H1 (cell line): ENCODE measurements at regions not wholly inside any gene's neighbourhood (a gene's known extent, or its start where the extent isn't known, plus 50 kb on each side); places are given as distances from the start of the nearest gene placed in this dataset.

ENCODE experiments used
- CTCF ChIA-PET: fragments of 300-600 bp; sonication (Branson Sonifier 250); formaldehyde crosslinking; loops from one replicate; lab custom pipeline; 2021; ENCODE audit not compliant: partially characterized antibody; lab: Charles Lee
- POLR2A ChIA-PET: fragments of 300-600 bp; sonication (Branson Sonifier 250); formaldehyde crosslinking; loops from one replicate; lab custom pipeline; 2021; ENCODE audit warnings: inconsistent platforms; ENCODE audit not compliant: partially characterized antibody; lab: Charles Lee
- DNase-seq, 2 experiments: peaks; one replicate each; pipeline versions ENCODE4 v3.0.0 to v3.0.0-alpha.2; 2010 to 2022; ENCODE audit warnings: low spot score in 2 of 2, low read depth in 1 of 2, mixed read lengths in 1 of 2
- FAIRE-seq: peaks from 2 replicates; lab custom pipeline; 2011; peaks lifted over from hg19 to GRCh38; lab: Jason Lieb, UNC
- H2AFZ ChIP-seq: 2 replicates; pipeline ENCODE4 v1.8.1; 2012; ENCODE audit warnings: low read length, inconsistent platforms
- H2AK5ac ChIP-seq: 2 replicates; pipeline ENCODE4 v1.6.1; 2013; ENCODE audit warnings: low read depth, low read length
- H2BK120ac ChIP-seq: replicated peaks from 2 replicates; pipeline ENCODE3; 2013; ENCODE audit warnings: low read depth, low read length, inconsistent platforms
- H2BK12ac ChIP-seq: 2 replicates; pipeline ENCODE4 v1.6.1; 2013; ENCODE audit warnings: low read depth, low read length
- H2BK15ac ChIP-seq: 2 replicates; pipeline ENCODE4 v1.6.1; 2013; ENCODE audit warnings: low read length
- H2BK20ac ChIP-seq: 2 replicates; pipeline ENCODE4 v1.6.1; 2013; ENCODE audit warnings: low read length
- H2BK5ac ChIP-seq: 2 replicates; pipeline ENCODE4 v1.6.1; 2013; ENCODE audit warnings: low read depth, low read length
- H3K14ac ChIP-seq: 2 replicates; pipeline ENCODE4 v1.6.1; 2013; ENCODE audit warnings: inconsistent platforms; ENCODE audit not compliant: insufficient read length
- H3K18ac ChIP-seq: 2 replicates; pipeline ENCODE4 v1.6.1; 2013; ENCODE audit warnings: low read length; ENCODE audit errors: extremely low read depth
- H3K23ac ChIP-seq: 2 replicates; pipeline ENCODE4 v1.6.1; 2013; ENCODE audit warnings: inconsistent platforms; ENCODE audit not compliant: insufficient read length
- H3K23me2 ChIP-seq: 2 replicates; pipeline ENCODE4 v1.6.1; 2013; ENCODE audit warnings: low read depth, low read length
- H3K27ac ChIP-seq: 2 replicates; pipeline ENCODE4 v1.6.1; 2011; ENCODE audit warnings: low read depth, low read length, inconsistent platforms
- H3K27me3 ChIP-seq, 4 experiments: replicated peaks in 1 of 4; 1 replicate in 1 of 4; 2 replicates in 3 of 4; pipeline versions ENCODE4 v1.6.1 to v1.8.1; 2011 to 2013; ENCODE audit warnings: low read length in 3 of 4, mild to moderate bottlenecking in 3 of 4, inconsistent platforms in 2 of 4, mixed read lengths in 2 of 4, moderate library complexity in 1 of 4; ENCODE audit not compliant: control insufficient read depth in 3 of 4, insufficient read depth in 3 of 4; ENCODE audit errors: extremely low read depth in 1 of 4
- H3K36me3 ChIP-seq, 4 experiments: 2 replicates each; pipeline versions ENCODE4 v1.6.1 to v1.8.1; 2011 to 2013; ENCODE audit warnings: mild to moderate bottlenecking in 4 of 4, low read length in 3 of 4, moderate library complexity in 2 of 4, control low read depth in 1 of 4, inconsistent platforms in 1 of 4; ENCODE audit not compliant: insufficient read depth in 4 of 4, control insufficient read depth in 2 of 4
- H3K4ac ChIP-seq: replicated peaks from 2 replicates; pipeline ENCODE3; 2013; ENCODE audit warnings: low read length, low read depth, mixed read lengths, inconsistent platforms; ENCODE audit not compliant: insufficient read length
- H3K4me1 ChIP-seq, 4 experiments: replicated peaks in 1 of 4; 1 replicate in 1 of 4; 2 replicates in 3 of 4; pipeline versions ENCODE4 v1.6.1 to v1.8.1; 2011 to 2013; ENCODE audit warnings: low read length in 3 of 4, inconsistent platforms in 2 of 4, mixed read lengths in 1 of 4; ENCODE audit not compliant: insufficient read depth in 4 of 4, control insufficient read depth in 3 of 4
- H3K4me2 ChIP-seq, 2 experiments: 2 replicates each; pipeline versions ENCODE4 v1.6.1 to v1.8.1; 2011 to 2013; ENCODE audit warnings: low read depth in 2 of 2, low read length in 2 of 2, control low read depth in 1 of 2, inconsistent platforms in 1 of 2, mild to moderate bottlenecking in 1 of 2; ENCODE audit not compliant: insufficient read depth in 1 of 2
- H3K4me3 ChIP-seq, 4 experiments: fragments of 200-600, 300-600 bp in 1 of 4; sonication (generic), shearing (Covaris generic), sonication (Bioruptor Twin) in 1 of 4; 2 replicates each; pipeline versions ENCODE4 v1.5.1 to v1.8.1; 2011 to 2016; ENCODE audit warnings: low read length in 4 of 4, low read depth in 3 of 4, control low read depth in 2 of 4, inconsistent platforms in 2 of 4, mild to moderate bottlenecking in 2 of 4, mixed read lengths in 1 of 4, moderate library complexity in 1 of 4; ENCODE audit not compliant: insufficient read depth in 2 of 4; ENCODE audit errors: extremely low read depth in 1 of 4
- H3K56ac ChIP-seq: replicated peaks from 2 replicates; pipeline ENCODE3; 2013; ENCODE audit warnings: low read depth, mild to moderate bottlenecking, mixed read lengths, low read length, inconsistent platforms; ENCODE audit not compliant: insufficient read length
- H3K79me1 ChIP-seq: 2 replicates; pipeline ENCODE4 v1.6.1; 2013; ENCODE audit warnings: low read depth, low read length, control low read depth
- H3K79me2 ChIP-seq, 2 experiments: 2 replicates each; pipeline versions ENCODE4 v1.6.1 to v1.8.1; 2012 to 2013; ENCODE audit warnings: low read length in 2 of 2, mild to moderate bottlenecking in 2 of 2, inconsistent platforms in 1 of 2; ENCODE audit not compliant: insufficient read depth in 2 of 2, control insufficient read depth in 1 of 2
- H3K9ac ChIP-seq, 4 experiments: replicated peaks in 1 of 4; 1 replicate in 1 of 4; 2 replicates in 3 of 4; pipeline versions ENCODE4 v1.6.1 to v1.8.1; 2011 to 2013; ENCODE audit warnings: low read depth in 3 of 4, low read length in 3 of 4, control low read depth in 2 of 4, mild to moderate bottlenecking in 2 of 4, moderate library complexity in 2 of 4, inconsistent platforms in 1 of 4; ENCODE audit errors: extremely low read depth in 1 of 4
- H3K9me3 ChIP-seq, 2 experiments: 2 replicates each; pipeline versions ENCODE4 v1.6.1 to v1.8.1; 2012 to 2013; ENCODE audit warnings: mild to moderate bottlenecking in 2 of 2, moderate library complexity in 2 of 2, control low read depth in 1 of 2, inconsistent platforms in 1 of 2, low read depth in 1 of 2, low read length in 1 of 2, mixed read lengths in 1 of 2; ENCODE audit not compliant: insufficient read depth in 2 of 2
- H4K20me1 ChIP-seq, 2 experiments: replicated peaks in 1 of 2; 2 replicates each; pipeline versions ENCODE3 to v1.8.1; 2011 to 2013; ENCODE audit warnings: inconsistent platforms in 2 of 2, low read length in 2 of 2, mild to moderate bottlenecking in 1 of 2; ENCODE audit not compliant: insufficient read depth in 2 of 2, control insufficient read depth in 1 of 2
- H4K5ac ChIP-seq: 2 replicates; pipeline ENCODE4 v1.6.1; 2013; ENCODE audit warnings: low read length, low read depth, mixed read lengths, inconsistent platforms; ENCODE audit not compliant: insufficient read length
- H4K8ac ChIP-seq: 2 replicates; pipeline ENCODE4 v1.8.0; 2013; ENCODE audit warnings: mild to moderate bottlenecking, moderate library complexity, low read length, inconsistent platforms; ENCODE audit not compliant: insufficient read depth; ENCODE audit errors: extremely low read depth
- H4K91ac ChIP-seq: replicated peaks from 2 replicates; pipeline ENCODE3; 2013; ENCODE audit warnings: low read length, mixed read lengths, inconsistent platforms; ENCODE audit not compliant: insufficient read length
- GTF2F1 ChIP-seq: IDR thresholded peaks from 2 replicates; pipeline ENCODE4 v1.6.1; 2012; ENCODE audit warnings: low read depth, low read length, improper control_type of control experiment, borderline replicate concordance
- POLR2A ChIP-seq, 2 experiments: IDR thresholded peaks; 1 replicate in 1 of 2; 2 replicates in 1 of 2; pipeline ENCODE4 v1.6.1; 2011; ENCODE audit warnings: low read depth in 2 of 2, low read length in 2 of 2, mild to moderate bottlenecking in 2 of 2; ENCODE audit errors: control extremely low read depth in 1 of 2
- TEAD4 ChIP-seq: IDR thresholded peaks from 2 replicates; pipeline ENCODE4 v1.6.1; 2012; ENCODE audit warnings: low read depth, low read length, inconsistent platforms, mixed read lengths

DNA sequence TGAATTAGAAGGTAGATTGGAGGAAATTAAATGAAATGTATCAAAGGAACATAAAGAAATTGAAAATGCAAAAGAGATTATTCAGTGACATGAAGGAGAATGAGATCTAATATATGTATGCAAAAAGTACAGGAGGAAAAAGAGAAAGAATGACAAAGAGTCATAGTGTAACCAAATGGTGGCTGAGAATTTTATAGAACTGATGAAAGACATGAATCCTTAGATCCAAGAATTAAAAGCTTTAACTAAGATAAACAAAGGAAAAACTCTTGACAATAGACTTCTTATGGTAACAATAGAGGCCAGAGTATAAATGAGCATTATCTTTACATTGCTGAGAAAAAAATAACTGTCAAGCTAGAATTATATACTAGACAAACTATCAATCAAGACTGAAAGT, 505.4 kb upstream of the CD180 start:
- Histone ChIP-seq H2BK12ac (no peak overlapping the region), H4K8ac (no peak overlapping the region), H3K9me3 (peaks cover 15 to 16% of the 10 kb centered on the region in 2 experiments; a peak in 3 of 4 replicates), H3K4me1 (no peaks in the 10 kb centered on the region), H2AK5ac (no peak overlapping the region), H3K4me3 (no peak overlapping the region), H3K4me2 (no peak overlapping the region), H3K18ac (no peak overlapping the region), H2BK120ac (no peak overlapping the region), H3K9ac (no peak overlapping the region), H3K36me3 (no peaks in the 10 kb centered on the region), H4K91ac (no peak overlapping the region), H3K79me2 (no peaks in the 10 kb centered on the region), H3K23ac (no peak overlapping the region), H3K27me3 (no peaks in the 10 kb centered on the region), H2BK20ac (no peak overlapping the region)
- CTCF ChIA-PET: no interaction called here
- DNase-seq: no peak
- TF ChIP-seq POLR2A (IDR thresholded peaks at IDR 0.05; ENCODE audit: control extremely low read depth in 1 of 2, low read depth in 2 of 2, low read length in 2 of 2): no peak
- TF ChIP-seq TEAD4: no peak
- TF ChIP-seq GTF2F1: no peak
- TF ChIP-seq, all 59 proteins: peak for 0
- Histone ChIP-seq H2AFZ (no peak overlapping the region), H3K79me1 (no peaks in the 10 kb centered on the region; the same call in 1 of the 2 replicates), H3K56ac (no peak overlapping the region), H3K27ac (no peak overlapping the region), H4K20me1 (no peaks in the 10 kb centered on the region), H2BK5ac (no peak overlapping the region), H3K4ac (no peak overlapping the region), H2BK15ac (no peak overlapping the region), H4K5ac (no peak overlapping the region), H3K23me2 (no peaks in the 10 kb centered on the region), H3K14ac (no peak overlapping the region)
- no peak for FAIRE-seq
- POLR2A ChIA-PET: no interaction called here
